ENCODE measurements at regions not wholly inside any gene's neighbourhood (a gene's known extent, or its start where the extent isn't known, plus 50 kb on each side); places are given as distances from the start of the nearest gene placed in this dataset.

- H3K9me3 ChIP-seq (ENCODE audit: control insufficient read depth in 4 of 4, insufficient read depth in 3 of 4, low read length in 3 of 4), result peaks cover 0 to 5% (median 0%) of the 10 kb centered on the region in 4 donors
- H3K36me3 ChIP-seq (ENCODE audit: control insufficient read depth in 4 of 4, insufficient read depth in 4 of 4, low read length in 4 of 4), result no peaks in the 10 kb centered on the region
- no peak overlapping the region for H3K4me3 ChIP-seq
- DNase-seq (no peak), ATAC-seq (ENCODE audit: insufficient read depth, low FRiP score) (no peak)
- H3K4me1 ChIP-seq (ENCODE audit: control insufficient read depth in 5 of 5, insufficient read depth in 5 of 5, low read length in 5 of 5), result no peaks in the 10 kb centered on the region
- no peaks in the 10 kb centered on the region for H3K27me3 ChIP-seq (ENCODE audit: control insufficient read depth in 3 of 3, insufficient read depth in 3 of 3, low read length in 2 of 3)
- H3K27ac ChIP-seq (ENCODE audit: low read depth in 1 of 2, low read length in 1 of 2), result no peak overlapping the region
- no peak for TF ChIP-seq CTCF (IDR thresholded peaks at IDR 0.05; ENCODE audit: control extremely low read depth, extremely low read depth)
- no peak overlapping the region for H3K9ac ChIP-seq (ENCODE audit: insufficient read depth in 1 of 2, low read length in 2 of 2)
Observed at GRCh38 chr11:22006901-22007300, 186.0 kb upstream of the ANO5 start.

- Histone ChIP-seq H3K4me3 (no peak overlapping the region), H3K27ac (ENCODE audit: low read depth in 1 of 2, low read length in 1 of 2) (no peak overlapping the region), H3K4me1 (ENCODE audit: control insufficient read depth in 5 of 5, insufficient read depth in 5 of 5, low read length in 5 of 5) (no peaks in the 10 kb centered on the region), H3K9me3 (ENCODE audit: control insufficient read depth in 4 of 4, insufficient read depth in 3 of 4, low read length in 3 of 4) (no peaks in the 10 kb centered on the region), H3K9ac (ENCODE audit: insufficient read depth in 1 of 2, low read length in 2 of 2) (no peak overlapping the region), H3K27me3 (ENCODE audit: control insufficient read depth in 3 of 3, insufficient read depth in 3 of 3, low read length in 2 of 3) (no peaks in the 10 kb centered on the region), H3K36me3 (ENCODE audit: control insufficient read depth in 4 of 4, insufficient read depth in 4 of 4, low read length in 4 of 4) (no peaks in the 10 kb centered on the region)
- DNase-seq (no peak), ATAC-seq (ENCODE audit: insufficient read depth, low FRiP score) (no peak)
- WGBS, 2 donors, result 44 to 56% methylated on average over 1 of the region's 1 CpG
- no peak for TF ChIP-seq CTCF (IDR thresholded peaks at IDR 0.05; ENCODE audit: control extremely low read depth, extremely low read depth)
Observed at GRCh38 chr11:22031791-22032190, 161.1 kb upstream of the ANO5 start.

GRCh38 chr11:22037505-22037904 is 155.4 kb upstream of the ANO5 start:
- H3K9me3 ChIP-seq (ENCODE audit: control insufficient read depth in 4 of 4, insufficient read depth in 3 of 4, low read length in 3 of 4), result no peaks in the 10 kb centered on the region
- no peaks in the 10 kb centered on the region for H3K27me3 ChIP-seq (ENCODE audit: control insufficient read depth in 3 of 3, insufficient read depth in 3 of 3, low read length in 2 of 3)
- H3K4me1 ChIP-seq (ENCODE audit: control insufficient read depth in 5 of 5, insufficient read depth in 5 of 5, low read length in 5 of 5), result no peaks in the 10 kb centered on the region
- WGBS, 2 donors, result 80 to 84% methylated on average over 9 of the region's 9 CpGs
- no peak overlapping the region for H3K9ac ChIP-seq (ENCODE audit: insufficient read depth in 1 of 2, low read length in 2 of 2)
- no peak overlapping the region for H3K27ac ChIP-seq (ENCODE audit: low read depth in 1 of 2, low read length in 1 of 2)
- DNase-seq, result no peak
- TF ChIP-seq CTCF (IDR thresholded peaks at IDR 0.05; ENCODE audit: control extremely low read depth, extremely low read depth), result no peak
- no peak for ATAC-seq (ENCODE audit: insufficient read depth, low FRiP score)
- no peak overlapping the region for H3K4me3 ChIP-seq
- H3K36me3 ChIP-seq (ENCODE audit: control insufficient read depth in 4 of 4, insufficient read depth in 4 of 4, low read length in 4 of 4), result no peaks in the 10 kb centered on the region

- H3K4me1 ChIP-seq (ENCODE audit: control insufficient read depth in 5 of 5, insufficient read depth in 5 of 5, low read length in 5 of 5), result no peaks in the 10 kb centered on the region
Observed at GRCh38 chr11:22041039-22041438, 151.8 kb upstream of the ANO5 start.

More at GRCh38 chr11:22041039-22041438, 151.8 kb upstream of the ANO5 start:
- H3K27ac ChIP-seq (ENCODE audit: low read depth in 1 of 2, low read length in 1 of 2), result no peak overlapping the region
- ATAC-seq (ENCODE audit: insufficient read depth, low FRiP score) (no peak), DNase-seq (no peak)
- H3K36me3 ChIP-seq (ENCODE audit: control insufficient read depth in 4 of 4, insufficient read depth in 4 of 4, low read length in 4 of 4), result no peaks in the 10 kb centered on the region
- H3K9me3 ChIP-seq (ENCODE audit: control insufficient read depth in 4 of 4, insufficient read depth in 3 of 4, low read length in 3 of 4), result no peaks in the 10 kb centered on the region
- WGBS, 2 donors, result 52 to 57% methylated on average over 2 of the region's 2 CpGs
- H3K27me3 ChIP-seq (ENCODE audit: control insufficient read depth in 3 of 3, insufficient read depth in 3 of 3, low read length in 2 of 3), result no peaks in the 10 kb centered on the region
- H3K9ac ChIP-seq (ENCODE audit: insufficient read depth in 1 of 2, low read length in 2 of 2), result no peak overlapping the region
- no peak for TF ChIP-seq CTCF (IDR thresholded peaks at IDR 0.05; ENCODE audit: control extremely low read depth, extremely low read depth)
- H3K4me3 ChIP-seq, result no peak overlapping the region
